ENCODE measurements at regions not wholly inside any gene's neighbourhood (a gene's known extent, or its start where the extent isn't known, plus 50 kb on each side); places are given as distances from the start of the nearest gene placed in this dataset.

DNA sequence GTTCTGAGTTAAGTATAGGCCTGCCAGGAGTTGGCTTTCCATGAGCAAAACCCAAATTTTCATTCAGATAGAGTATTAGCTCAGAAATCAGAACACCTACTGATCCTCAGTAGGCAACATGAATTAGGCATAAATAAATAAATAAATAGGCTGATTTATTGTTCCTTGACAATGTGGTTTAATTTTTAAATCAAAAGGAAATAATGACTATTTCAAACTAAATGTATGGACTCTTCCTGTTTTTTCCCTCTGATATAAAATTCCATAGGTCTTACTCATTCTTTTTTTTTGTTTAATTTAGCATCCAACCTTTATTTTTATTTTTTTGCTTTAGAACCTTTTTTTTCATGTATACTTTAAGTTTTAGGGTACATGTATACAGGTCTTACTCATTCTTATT is 140.2 kb upstream of the ITGA6 start:
- no peak for TF ChIP-seq JUND (IDR thresholded peaks at IDR 0.05)
- TF ChIP-seq ZFX (IDR thresholded peaks at IDR 0.05) = no peak
- TF ChIP-seq EGR1 (IDR thresholded peaks at IDR 0.05; ENCODE audit: low read depth) = no peak
- no peak for TF ChIP-seq EZH2phosphoT487 (IDR thresholded peaks at IDR 0.05; ENCODE audit: borderline replicate concordance)
- POLR2A ChIA-PET = no interaction called here
- BruUV-seq (replicated peaks) = no TSS peak
- DNase-seq (ENCODE audit: low read depth, low spot score) (no peak), ATAC-seq (no peak)
- CTCF ChIA-PET = no interaction called here
- H3K9me2 ChIP-seq (ENCODE audit: insufficient read depth) = no peaks in the 10 kb centered on the region
- no peak overlapping the region for H3K4me3 ChIP-seq (replicated peaks in 1 of 2; ENCODE audit: low read depth in 1 of 2, low read length in 2 of 2)
- H3K36me3 ChIP-seq (ENCODE audit: control insufficient read depth in 1 of 2, insufficient read depth in 2 of 2, low read length in 2 of 2) = no peaks in the 10 kb centered on the region
- H3K4me2 ChIP-seq (ENCODE audit: low read length) = no peak overlapping the region
- no peak overlapping the region for H2AFZ ChIP-seq (ENCODE audit: low read depth, low read length, poor library complexity, severe bottlenecking)
- RAD21 ChIA-PET (ENCODE audit: low non-redundant PET in 1 of 2, low total read pairs in 2 of 2, uncharacterized antibody in 2 of 2, unreplicated experiment in 2 of 2) = no interaction called here
- no peaks in the 10 kb centered on the region for H3K9me3 ChIP-seq (ENCODE audit: control insufficient read depth in 1 of 2, insufficient read depth in 1 of 2, low read depth in 1 of 2, low read length in 2 of 2)
- no peak overlapping the region for H3K9ac ChIP-seq (ENCODE audit: low read length)
- H3K4me1 ChIP-seq (ENCODE audit: control insufficient read depth in 1 of 2, insufficient read depth in 2 of 2, low read length in 2 of 2) = peaks cover 9 to 25% of the 10 kb centered on the region in 2 experiments
- H3K27me3 ChIP-seq (ENCODE audit: insufficient read depth, low read length) = no peaks in the 10 kb centered on the region
- no peaks in the 10 kb centered on the region for H3K79me2 ChIP-seq (ENCODE audit: insufficient read depth, low read length)
- intact Hi-C loops (cut with micrococcal nuclease) = no loop called here
- H3K27ac ChIP-seq (ENCODE audit: low read depth, low read length) = no peak overlapping the region
- H4K20me1 ChIP-seq (ENCODE audit: insufficient read depth) = no peaks in the 10 kb centered on the region

DNA sequence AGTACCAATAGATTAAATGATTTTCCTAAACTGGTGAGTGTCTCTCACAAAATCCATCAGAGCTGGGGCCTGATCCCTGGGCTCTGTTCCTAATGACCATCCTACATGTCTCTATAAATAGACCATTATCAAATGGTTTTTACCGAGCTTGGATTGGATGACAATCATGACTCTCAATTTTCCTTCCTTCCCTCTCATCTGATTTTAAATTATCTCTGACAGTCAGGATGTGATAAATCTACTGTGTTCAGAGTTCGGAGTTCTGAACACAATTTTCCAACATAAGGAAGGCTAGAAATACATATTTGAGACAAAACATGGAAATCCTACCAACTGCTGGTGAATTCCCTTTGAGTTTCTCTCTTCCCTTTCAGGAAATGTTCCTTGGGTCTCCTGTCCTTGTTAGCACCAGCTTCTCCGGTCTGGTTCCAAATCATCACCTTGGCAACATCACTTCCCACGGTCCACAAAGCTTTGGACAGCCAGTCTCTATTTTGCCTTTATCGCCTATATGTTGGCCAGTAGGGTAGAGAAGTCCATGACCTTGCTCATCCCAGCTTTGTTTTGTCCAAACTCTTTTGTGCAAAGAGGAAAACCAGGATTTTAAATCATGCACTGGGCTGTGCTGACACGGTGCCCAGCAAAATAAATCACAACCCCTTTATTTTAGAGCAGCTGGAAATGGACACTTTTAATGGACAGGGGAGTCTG is 139.6 kb upstream of the ITGA6 start:
- DNase-seq (ENCODE audit: low read depth, low spot score) = no peak
- H3K4me3 ChIP-seq (replicated peaks in 1 of 2; ENCODE audit: low read depth in 1 of 2, low read length in 2 of 2) = no peak overlapping the region
- TF ChIP-seq SIN3A (IDR thresholded peaks at IDR 0.05; ENCODE audit: low read depth) = no peak
- TF ChIP-seq, protein P1, sequence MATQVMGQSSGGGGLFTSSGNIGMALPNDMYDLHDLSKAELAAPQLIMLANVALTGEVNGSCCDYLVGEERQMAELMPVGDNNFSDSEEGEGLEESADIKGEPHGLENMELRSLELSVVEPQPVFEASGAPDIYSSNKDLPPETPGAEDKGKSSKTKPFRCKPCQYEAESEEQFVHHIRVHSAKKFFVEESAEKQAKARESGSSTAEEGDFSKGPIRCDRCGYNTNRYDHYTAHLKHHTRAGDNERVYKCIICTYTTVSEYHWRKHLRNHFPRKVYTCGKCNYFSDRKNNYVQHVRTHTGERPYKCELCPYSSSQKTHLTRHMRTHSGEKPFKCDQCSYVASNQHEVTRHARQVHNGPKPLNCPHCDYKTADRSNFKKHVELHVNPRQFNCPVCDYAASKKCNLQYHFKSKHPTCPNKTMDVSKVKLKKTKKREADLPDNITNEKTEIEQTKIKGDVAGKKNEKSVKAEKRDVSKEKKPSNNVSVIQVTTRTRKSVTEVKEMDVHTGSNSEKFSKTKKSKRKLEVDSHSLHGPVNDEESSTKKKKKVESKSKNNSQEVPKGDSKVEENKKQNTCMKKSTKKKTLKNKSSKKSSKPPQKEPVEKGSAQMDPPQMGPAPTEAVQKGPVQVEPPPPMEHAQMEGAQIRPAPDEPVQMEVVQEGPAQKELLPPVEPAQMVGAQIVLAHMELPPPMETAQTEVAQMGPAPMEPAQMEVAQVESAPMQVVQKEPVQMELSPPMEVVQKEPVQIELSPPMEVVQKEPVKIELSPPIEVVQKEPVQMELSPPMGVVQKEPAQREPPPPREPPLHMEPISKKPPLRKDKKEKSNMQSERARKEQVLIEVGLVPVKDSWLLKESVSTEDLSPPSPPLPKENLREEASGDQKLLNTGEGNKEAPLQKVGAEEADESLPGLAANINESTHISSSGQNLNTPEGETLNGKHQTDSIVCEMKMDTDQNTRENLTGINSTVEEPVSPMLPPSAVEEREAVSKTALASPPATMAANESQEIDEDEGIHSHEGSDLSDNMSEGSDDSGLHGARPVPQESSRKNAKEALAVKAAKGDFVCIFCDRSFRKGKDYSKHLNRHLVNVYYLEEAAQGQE (IDR thresholded peaks at IDR 0.05; ENCODE audit: low read depth) = no peak
- TF ChIP-seq EZH2phosphoT487 (IDR thresholded peaks at IDR 0.05; ENCODE audit: borderline replicate concordance) = no peak
- no peak for TF ChIP-seq YY1 (IDR thresholded peaks at IDR 0.05; ENCODE audit: extremely low read depth, insufficient replicate concordance, low read depth, low read length)
- no peak for TF ChIP-seq EGR1 (IDR thresholded peaks at IDR 0.05; ENCODE audit: low read depth)
- H3K4me1 ChIP-seq (ENCODE audit: control insufficient read depth in 1 of 2, insufficient read depth in 2 of 2, low read length in 2 of 2) = peaks cover 9 to 25% of the 10 kb centered on the region in 2 experiments
- no TSS peak for BruUV-seq (replicated peaks)
- intact Hi-C loops (cut with micrococcal nuclease) = no loop called here
- no peaks in the 10 kb centered on the region for H4K20me1 ChIP-seq (ENCODE audit: insufficient read depth)
- no peaks in the 10 kb centered on the region for H3K36me3 ChIP-seq (ENCODE audit: control insufficient read depth in 1 of 2, insufficient read depth in 2 of 2, low read length in 2 of 2)
- H2AFZ ChIP-seq (ENCODE audit: low read depth, low read length, poor library complexity, severe bottlenecking) = no peak overlapping the region
- ChIA-PET RAD21 (ENCODE audit: low non-redundant PET in 1 of 2, low total read pairs in 2 of 2, uncharacterized antibody in 2 of 2, unreplicated experiment in 2 of 2) (no interaction called here), POLR2A (interaction anchor here (1.3 kb wide), 1 partner anchor 34 kb away, joined by 4 read pairs; no protein-coding TSS in a partner anchor), CTCF (interaction anchor here (1.1 to 1.3 kb wide), 2 partner anchors 111 to 174 kb away, joined by 3 to 4 read pairs; no protein-coding TSS in a partner anchor)
- no peaks in the 10 kb centered on the region for H3K9me3 ChIP-seq (ENCODE audit: control insufficient read depth in 1 of 2, insufficient read depth in 1 of 2, low read depth in 1 of 2, low read length in 2 of 2)
- no peaks in the 10 kb centered on the region for H3K27me3 ChIP-seq (ENCODE audit: insufficient read depth, low read length)
- no peak overlapping the region for H3K4me2 ChIP-seq (ENCODE audit: low read length)
- no peaks in the 10 kb centered on the region for H3K79me2 ChIP-seq (ENCODE audit: insufficient read depth, low read length)
- H3K9me2 ChIP-seq (ENCODE audit: insufficient read depth) = no peaks in the 10 kb centered on the region
- ATAC-seq = no peak
- no peak overlapping the region for H3K27ac ChIP-seq (ENCODE audit: low read depth, low read length)
- no peak overlapping the region for H3K9ac ChIP-seq (ENCODE audit: low read length)

All from HCT116 (cell line).